ENCODE measurements at regions not wholly inside any gene's neighbourhood (a gene's known extent, or its start where the extent isn't known, plus 50 kb on each side); places are given as distances from the start of the nearest gene placed in this dataset.

- peaks cover 2% of the 10 kb centered on the region for H3K27me3 Mint-ChIP-seq (ENCODE audit: insufficient read depth)
- Histone ChIP-seq H3K27me3 (ENCODE audit: control insufficient read depth, insufficient read depth, low read length, poor library complexity, severe bottlenecking) (no peaks in the 10 kb centered on the region), H3K9ac (ENCODE audit: extremely low read depth, low read length, poor library complexity, severe bottlenecking) (no peak overlapping the region), H3K9me3 (ENCODE audit: control insufficient read depth, low read length) (peaks cover 21% of the 10 kb centered on the region), H3K36me3 (ENCODE audit: control insufficient read depth, insufficient read depth, low read length) (no peaks in the 10 kb centered on the region), H3K27ac (ENCODE audit: low read depth, low read length) (no peak overlapping the region), H3K4me1 (ENCODE audit: control insufficient read depth, insufficient read depth, low read length) (no peaks in the 10 kb centered on the region), H3K4me3 (ENCODE audit: low read length) (no peak overlapping the region)
- H3K27ac Mint-ChIP-seq = no peak overlapping the region
- DNase-seq = peak; percentile 17
- no peaks in the 10 kb centered on the region for H3K4me1 Mint-ChIP-seq
- no peak overlapping the region for H3K4me3 Mint-ChIP-seq
- WGBS, 2 experiments (ENCODE audit: insufficient coverage in 1 of 2, insufficient read length in 1 of 2) = 98% methylated on average over 7 of the region's 7 CpGs
- TF ChIP-seq, protein P1, sequence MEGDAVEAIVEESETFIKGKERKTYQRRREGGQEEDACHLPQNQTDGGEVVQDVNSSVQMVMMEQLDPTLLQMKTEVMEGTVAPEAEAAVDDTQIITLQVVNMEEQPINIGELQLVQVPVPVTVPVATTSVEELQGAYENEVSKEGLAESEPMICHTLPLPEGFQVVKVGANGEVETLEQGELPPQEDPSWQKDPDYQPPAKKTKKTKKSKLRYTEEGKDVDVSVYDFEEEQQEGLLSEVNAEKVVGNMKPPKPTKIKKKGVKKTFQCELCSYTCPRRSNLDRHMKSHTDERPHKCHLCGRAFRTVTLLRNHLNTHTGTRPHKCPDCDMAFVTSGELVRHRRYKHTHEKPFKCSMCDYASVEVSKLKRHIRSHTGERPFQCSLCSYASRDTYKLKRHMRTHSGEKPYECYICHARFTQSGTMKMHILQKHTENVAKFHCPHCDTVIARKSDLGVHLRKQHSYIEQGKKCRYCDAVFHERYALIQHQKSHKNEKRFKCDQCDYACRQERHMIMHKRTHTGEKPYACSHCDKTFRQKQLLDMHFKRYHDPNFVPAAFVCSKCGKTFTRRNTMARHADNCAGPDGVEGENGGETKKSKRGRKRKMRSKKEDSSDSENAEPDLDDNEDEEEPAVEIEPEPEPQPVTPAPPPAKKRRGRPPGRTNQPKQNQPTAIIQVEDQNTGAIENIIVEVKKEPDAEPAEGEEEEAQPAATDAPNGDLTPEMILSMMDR (conservative IDR thresholded peaks at IDR 0.05) = no peak
- H3K9me3 Mint-ChIP-seq = peaks cover 24% of the 10 kb centered on the region
- H3K36me3 Mint-ChIP-seq (ENCODE audit: low read depth) = no peaks in the 10 kb centered on the region
Observed at GRCh38 chr3:43170553-43170952, 64.7 kb upstream of the POMGNT2 start.

DNA sequence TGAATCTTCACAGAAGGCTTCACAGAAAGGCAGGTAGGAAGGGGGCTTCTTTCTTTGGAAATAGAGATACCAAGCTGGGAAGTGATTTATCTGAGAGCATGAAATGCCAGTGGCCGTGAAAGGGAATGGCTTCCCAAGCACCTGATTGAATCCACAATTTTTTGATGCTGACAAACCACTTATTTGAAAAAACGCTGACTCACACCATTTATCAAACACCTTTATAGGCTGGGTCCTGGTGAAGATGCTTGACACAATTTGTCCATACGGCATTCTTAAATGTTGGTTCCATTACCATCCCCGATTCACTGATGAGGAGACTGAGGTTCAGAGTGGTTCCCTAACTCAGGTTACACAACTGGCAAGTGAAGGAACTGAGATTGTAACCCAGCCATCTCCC, 64.1 kb upstream of the POMGNT2 start:
- Histone ChIP-seq H3K9ac (ENCODE audit: extremely low read depth, low read length, poor library complexity, severe bottlenecking) (no peak overlapping the region), H3K9me3 (ENCODE audit: control insufficient read depth, low read length) (peaks cover 21% of the 10 kb centered on the region), H3K4me1 (ENCODE audit: control insufficient read depth, insufficient read depth, low read length) (no peaks in the 10 kb centered on the region), H3K27me3 (ENCODE audit: control insufficient read depth, insufficient read depth, low read length, poor library complexity, severe bottlenecking) (no peaks in the 10 kb centered on the region), H3K4me3 (ENCODE audit: low read length) (no peak overlapping the region), H3K36me3 (ENCODE audit: control insufficient read depth, insufficient read depth, low read length) (no peaks in the 10 kb centered on the region), H3K27ac (ENCODE audit: low read depth, low read length) (no peak overlapping the region)
- peaks cover 24% of the 10 kb centered on the region for H3K9me3 Mint-ChIP-seq
- H3K4me3 Mint-ChIP-seq = no peak overlapping the region
- H3K36me3 Mint-ChIP-seq (ENCODE audit: low read depth) = no peaks in the 10 kb centered on the region
- TF ChIP-seq, protein P1 (conservative IDR thresholded peaks at IDR 0.05) = no peak
- peaks cover 2% of the 10 kb centered on the region for H3K27me3 Mint-ChIP-seq (ENCODE audit: insufficient read depth)
- no peak overlapping the region for H3K27ac Mint-ChIP-seq
- H3K4me1 Mint-ChIP-seq = no peaks in the 10 kb centered on the region
- WGBS, 2 experiments (ENCODE audit: insufficient coverage in 1 of 2, insufficient read length in 1 of 2) = 93 to 98% methylated on average over 4 of the region's 4 CpGs
- peak; percentile 20 for DNase-seq

DNA sequence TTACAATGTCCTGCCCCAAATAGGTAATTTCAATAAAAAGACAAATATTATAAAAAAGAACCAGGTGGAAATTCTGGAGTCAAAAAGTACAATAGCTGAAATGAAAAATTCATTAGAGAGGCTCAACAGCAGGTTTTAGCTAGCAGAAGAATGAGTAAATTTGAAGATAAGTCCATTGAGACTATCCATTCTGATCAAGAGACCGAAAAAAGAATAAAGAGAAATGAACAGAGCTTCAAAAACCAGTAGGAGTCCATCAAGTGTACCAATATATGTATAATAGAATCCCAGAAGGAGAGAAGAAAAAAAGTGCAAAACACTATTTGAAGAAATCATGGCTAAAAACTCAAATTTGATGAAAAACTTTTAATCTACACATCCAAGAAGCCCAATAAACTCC, 60.5 kb upstream of the POMGNT2 start:
- no peak overlapping the region for H3K9ac ChIP-seq (ENCODE audit: extremely low read depth, low read length, poor library complexity, severe bottlenecking)
- no peaks in the 10 kb centered on the region for H3K27me3 ChIP-seq (ENCODE audit: control insufficient read depth, insufficient read depth, low read length, poor library complexity, severe bottlenecking)
- Mint-ChIP-seq H3K36me3 (ENCODE audit: low read depth) (no peaks in the 10 kb centered on the region), H3K27ac (no peak overlapping the region), H3K4me1 (peaks cover 6% of the 10 kb centered on the region), H3K9me3 (peaks cover 13% of the 10 kb centered on the region), H3K4me3 (no peak overlapping the region), H3K27me3 (ENCODE audit: insufficient read depth) (peaks cover 2% of the 10 kb centered on the region)
- H3K9me3 ChIP-seq (ENCODE audit: control insufficient read depth, low read length) = peaks cover 6% of the 10 kb centered on the region
- H3K27ac ChIP-seq (ENCODE audit: low read depth, low read length) = no peak overlapping the region
- no peaks in the 10 kb centered on the region for H3K36me3 ChIP-seq (ENCODE audit: control insufficient read depth, insufficient read depth, low read length)
- DNase-seq = no peak
- WGBS, 2 experiments (ENCODE audit: insufficient coverage in 1 of 2, insufficient read length in 1 of 2) = 67 to 83% methylated on average over 1 of the region's 1 CpG
- H3K4me1 ChIP-seq (ENCODE audit: control insufficient read depth, insufficient read depth, low read length) = peaks cover 6% of the 10 kb centered on the region
- TF ChIP-seq, protein P1 (conservative IDR thresholded peaks at IDR 0.05) = no peak
- no peak overlapping the region for H3K4me3 ChIP-seq (ENCODE audit: low read length)

All from endodermal cell (in vitro differentiated cells).